ENCODE measurements at regions not wholly inside any gene's neighbourhood (a gene's known extent, or its start where the extent isn't known, plus 50 kb on each side); places are given as distances from the start of the nearest gene placed in this dataset.

DNA sequence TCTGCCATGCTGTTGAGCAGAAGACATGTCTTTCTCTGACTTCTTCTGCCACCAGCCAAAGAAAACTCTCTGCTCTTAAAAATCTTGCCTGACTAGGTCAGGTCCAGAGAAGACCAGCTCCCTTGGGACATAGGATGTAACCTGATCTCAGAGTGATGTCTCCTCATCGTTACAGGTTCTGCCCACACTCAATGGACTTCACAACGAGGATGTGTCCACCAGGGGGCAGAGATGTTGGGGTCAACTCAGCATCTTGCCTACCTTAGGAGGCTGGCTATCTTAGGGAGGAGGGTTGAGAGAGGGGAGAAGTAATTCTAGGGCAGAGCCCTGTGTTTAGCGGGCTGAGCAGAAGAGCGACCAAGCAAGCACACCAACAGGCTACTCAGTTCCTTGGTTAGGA is 207.6 kb upstream of the CDH4 start:
- TF ChIP-seq CTCF (IDR thresholded peaks at IDR 0.05): no peak
- Histone ChIP-seq H3K36me3 (ENCODE audit: low read depth) (no peaks in the 10 kb centered on the region), H3K4me3 (no peak overlapping the region), H3K9me3 (peaks cover 15% of the 10 kb centered on the region), H3K4me1 (ENCODE audit: low read depth) (no peaks in the 10 kb centered on the region)
- ATAC-seq (no peak), DNase-seq (no peak)
- intact Hi-C loops (cut with DNase I, micrococcal nuclease): no loop called here

GRCh38 chr20:61045091-61045490 is 207.0 kb upstream of the CDH4 start:
- intact Hi-C loops (cut with DNase I, micrococcal nuclease): no loop called here
- ATAC-seq (no peak), DNase-seq (no peak)
- no peak overlapping the region for H3K4me3 ChIP-seq
- no peak for TF ChIP-seq CTCF (IDR thresholded peaks at IDR 0.05)
- no peaks in the 10 kb centered on the region for H3K4me1 ChIP-seq (ENCODE audit: low read depth)
- H3K36me3 ChIP-seq (ENCODE audit: low read depth): no peaks in the 10 kb centered on the region
- H3K9me3 ChIP-seq: peaks cover 15% of the 10 kb centered on the region

GRCh38 chr20:61045876-61046585 is 206.0 kb upstream of the CDH4 start:
- no peak for TF ChIP-seq CTCF (IDR thresholded peaks at IDR 0.05)
- intact Hi-C loops (cut with DNase I, micrococcal nuclease): no loop called here
- H3K36me3 ChIP-seq (ENCODE audit: low read depth): no peaks in the 10 kb centered on the region

GRCh38 chr20:61046721-61047351 is 205.2 kb upstream of the CDH4 start:
- DNase-seq (no peak), ATAC-seq (no peak)
- no peaks in the 10 kb centered on the region for H3K4me1 ChIP-seq (ENCODE audit: low read depth)
- H3K36me3 ChIP-seq (ENCODE audit: low read depth): no peaks in the 10 kb centered on the region
- H3K4me3 ChIP-seq: no peak overlapping the region
- TF ChIP-seq CTCF (IDR thresholded peaks at IDR 0.05): no peak
- H3K9me3 ChIP-seq: peaks cover 10% of the 10 kb centered on the region
- intact Hi-C loops (cut with DNase I, micrococcal nuclease): no loop called here

More at GRCh38 chr20:61045876-61046585, 206.0 kb upstream of the CDH4 start:
- Histone ChIP-seq H3K9me3 (peaks cover 10% of the 10 kb centered on the region), H3K4me3 (no peak overlapping the region), H3K4me1 (ENCODE audit: low read depth) (no peaks in the 10 kb centered on the region)
- no peak for ATAC-seq
- DNase-seq: no peak

GRCh38 chr20:61047515-61047914 is 204.5 kb upstream of the CDH4 start:
- intact Hi-C loops (cut with DNase I, micrococcal nuclease): no loop called here
- TF ChIP-seq CTCF (IDR thresholded peaks at IDR 0.05): no peak
- DNase-seq (no peak), ATAC-seq (no peak)
- Histone ChIP-seq H3K4me3 (no peak overlapping the region), H3K36me3 (ENCODE audit: low read depth) (no peaks in the 10 kb centered on the region), H3K9me3 (peaks cover 10% of the 10 kb centered on the region), H3K4me1 (ENCODE audit: low read depth) (no peaks in the 10 kb centered on the region)
